DMS53 treated with DMSO at 0.1 percent for 48 hours (cell line): ENCODE measurements at regions not wholly inside any gene's neighbourhood (a gene's known extent, or its start where the extent isn't known, plus 50 kb on each side); places are given as distances from the start of the nearest gene placed in this dataset.

ENCODE experiments used
- DNase-seq: peaks from one replicate; lab custom pipeline; 2025; ENCODE audit not compliant: unreplicated experiment; lab: John Stamatoyannopoulos, UW

GRCh38 chr4:41318839-41319530, 62.3 kb downstream of the UCHL1 start:
- peak; percentile 93 for DNase-seq

- peak; percentile 99 for DNase-seq
These were observed 62.8 kb downstream of the UCHL1 start for GRCh38 chr4:41319553-41319952.

- DNase-seq, result peak; percentile 47
These were observed 63.5 kb downstream of the UCHL1 start for GRCh38 chr4:41320278-41320677.

- DNase-seq, result no peak
These were observed 64.1 kb downstream of the UCHL1 start for GRCh38 chr4:41320786-41321185.

GRCh38 chr4:41321216-41321945, 64.7 kb downstream of the UCHL1 start:
- DNase-seq, result no peak

GRCh38 chr4:41322617-41323016, 65.9 kb downstream of the UCHL1 start:
- DNase-seq, result no peak

- no peak for DNase-seq
These were observed 66.5 kb downstream of the UCHL1 start for GRCh38 chr4:41323179-41323578.

- DNase-seq, result no peak
These were observed 67.0 kb downstream of the UCHL1 start for GRCh38 chr4:41323706-41324105.

GRCh38 chr4:41324861-41325260, 68.1 kb downstream of the UCHL1 start:
- no peak for DNase-seq

- peak; percentile 54 for DNase-seq
These were observed 69.2 kb downstream of the UCHL1 start for GRCh38 chr4:41325901-41326300.

GRCh38 chr4:41326776-41327175, 70.0 kb downstream of the UCHL1 start:
- DNase-seq, result no peak

- DNase-seq, result no peak
These were observed 71.0 kb downstream of the UCHL1 start for GRCh38 chr4:41327770-41328169.

GRCh38 chr4:41329361-41329760, 72.6 kb downstream of the UCHL1 start:
- DNase-seq, result no peak

GRCh38 chr4:41331224-41331623, 74.5 kb downstream of the UCHL1 start:
- DNase-seq, result no peak

GRCh38 chr4:41332510-41333054, 75.9 kb downstream of the UCHL1 start:
- no peak for DNase-seq

- peak; percentile 93 for DNase-seq
These were observed 77.5 kb downstream of the UCHL1 start for GRCh38 chr4:41334182-41334581.

- DNase-seq, result peak; percentile 72
These were observed 83.4 kb downstream of the UCHL1 start for GRCh38 chr4:41339812-41340809.

GRCh38 chr4:41346306-41347061, 89.8 kb downstream of the UCHL1 start:
- DNase-seq, result no peak

- no peak for DNase-seq
These were observed 92.3 kb downstream of the UCHL1 start for GRCh38 chr4:41349021-41349420.

- peak; percentile 99 for DNase-seq
These were observed 102.1 kb downstream of the UCHL1 start for GRCh38 chr4:41358647-41359421.
